ENCODE measurements at regions not wholly inside any gene's neighbourhood (a gene's known extent, or its start where the extent isn't known, plus 50 kb on each side); places are given as distances from the start of the nearest gene placed in this dataset.

GRCh38 chr3:87607234-87607633 is 330.9 kb upstream of the POU1F1 start:
- TF ChIP-seq CTCF (IDR thresholded peaks at IDR 0.05; ENCODE audit: low read depth, low read length) (no peak), EZH2phosphoT487 (IDR thresholded peaks at IDR 0.05; ENCODE audit: low read depth) (no peak)

Data from OCI-LY3 (cell line).